ENCODE measurements at regions not wholly inside any gene's neighbourhood (a gene's known extent, or its start where the extent isn't known, plus 50 kb on each side); places are given as distances from the start of the nearest gene placed in this dataset.

DNA sequence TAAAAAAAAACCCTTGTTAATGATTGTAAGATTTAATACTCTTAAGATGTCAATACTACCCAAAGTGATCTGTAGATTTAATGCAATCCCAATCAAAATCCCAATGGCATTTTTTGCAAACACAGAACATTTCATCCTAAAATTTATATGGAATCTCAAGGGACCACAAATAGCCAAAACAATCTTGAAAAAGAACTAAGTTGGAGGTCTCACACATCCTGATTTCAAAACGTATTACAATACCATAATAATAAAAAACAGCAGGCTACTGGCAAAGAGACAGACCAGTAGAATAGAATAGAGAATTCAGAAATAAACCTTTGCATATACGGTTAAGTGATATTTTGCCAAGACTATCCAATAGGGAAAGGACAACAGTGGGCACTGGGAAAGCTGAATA is 331.9 kb upstream of the JARID2 start:
- H3K4me1 Mint-ChIP-seq, result peaks cover 29% of the 10 kb centered on the region
- H3K27ac Mint-ChIP-seq (ENCODE audit: unreplicated experiment), result no peak overlapping the region
- TF ChIP-seq, protein P1, sequence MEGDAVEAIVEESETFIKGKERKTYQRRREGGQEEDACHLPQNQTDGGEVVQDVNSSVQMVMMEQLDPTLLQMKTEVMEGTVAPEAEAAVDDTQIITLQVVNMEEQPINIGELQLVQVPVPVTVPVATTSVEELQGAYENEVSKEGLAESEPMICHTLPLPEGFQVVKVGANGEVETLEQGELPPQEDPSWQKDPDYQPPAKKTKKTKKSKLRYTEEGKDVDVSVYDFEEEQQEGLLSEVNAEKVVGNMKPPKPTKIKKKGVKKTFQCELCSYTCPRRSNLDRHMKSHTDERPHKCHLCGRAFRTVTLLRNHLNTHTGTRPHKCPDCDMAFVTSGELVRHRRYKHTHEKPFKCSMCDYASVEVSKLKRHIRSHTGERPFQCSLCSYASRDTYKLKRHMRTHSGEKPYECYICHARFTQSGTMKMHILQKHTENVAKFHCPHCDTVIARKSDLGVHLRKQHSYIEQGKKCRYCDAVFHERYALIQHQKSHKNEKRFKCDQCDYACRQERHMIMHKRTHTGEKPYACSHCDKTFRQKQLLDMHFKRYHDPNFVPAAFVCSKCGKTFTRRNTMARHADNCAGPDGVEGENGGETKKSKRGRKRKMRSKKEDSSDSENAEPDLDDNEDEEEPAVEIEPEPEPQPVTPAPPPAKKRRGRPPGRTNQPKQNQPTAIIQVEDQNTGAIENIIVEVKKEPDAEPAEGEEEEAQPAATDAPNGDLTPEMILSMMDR (conservative IDR thresholded peaks at IDR 0.05), result no peak
- no peak overlapping the region for H3K4me3 Mint-ChIP-seq
- no peaks in the 10 kb centered on the region for H3K27me3 Mint-ChIP-seq (ENCODE audit: low read depth)
- H3K9me3 Mint-ChIP-seq, result no peaks in the 10 kb centered on the region
- no peak for DNase-seq (ENCODE audit: low read depth, low spot score)
- H3K36me3 Mint-ChIP-seq (ENCODE audit: low read depth), result no peaks in the 10 kb centered on the region

DNA sequence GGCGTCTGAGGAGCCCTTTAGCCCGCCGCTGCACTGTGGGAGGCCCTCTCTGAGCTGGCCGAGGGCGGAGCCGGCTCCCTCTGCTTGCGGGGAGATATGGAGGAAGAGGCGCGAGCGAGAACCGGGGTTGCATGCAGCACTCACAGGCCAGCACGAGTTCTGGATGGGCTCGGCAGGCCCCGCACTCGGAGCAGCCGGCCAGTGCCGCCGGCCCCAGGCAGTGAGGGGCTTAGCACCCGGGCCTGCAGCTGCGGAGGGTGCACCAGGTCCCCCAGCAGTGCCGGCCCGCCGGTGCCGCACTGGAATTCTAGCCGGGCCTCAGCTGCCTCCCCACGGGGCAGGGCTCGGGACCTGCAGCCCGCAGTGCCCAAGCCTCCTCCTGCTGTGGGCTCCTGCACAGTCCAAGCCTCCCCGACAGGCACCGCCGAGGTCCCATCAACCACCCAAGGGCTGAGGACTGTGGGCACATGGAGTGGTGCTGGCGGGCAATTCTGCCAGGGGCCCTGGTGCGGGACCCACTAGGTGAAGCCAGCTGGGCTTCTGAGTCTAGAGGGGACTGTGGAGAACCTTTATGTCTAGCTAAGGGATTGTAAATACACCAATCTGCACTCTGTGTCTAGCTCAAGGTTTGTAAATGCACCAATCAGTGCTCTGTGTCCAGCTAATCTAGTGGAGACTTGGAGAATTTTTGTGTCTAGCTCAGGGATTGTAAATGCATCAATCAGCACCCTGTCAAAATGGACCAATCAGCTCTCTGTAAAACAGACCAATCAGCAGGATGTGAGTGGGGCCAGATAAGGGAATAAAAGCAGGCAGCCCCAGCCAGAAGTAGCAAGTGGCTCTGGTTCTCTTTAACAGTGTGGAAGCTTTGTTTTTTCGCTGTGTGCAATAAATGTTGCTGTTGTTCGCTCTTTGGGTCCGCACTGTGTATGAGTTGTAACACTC is 329.7 kb upstream of the JARID2 start:
- H3K9me3 Mint-ChIP-seq, result no peaks in the 10 kb centered on the region
- H3K27ac Mint-ChIP-seq (ENCODE audit: unreplicated experiment), result no peak overlapping the region

DNA sequence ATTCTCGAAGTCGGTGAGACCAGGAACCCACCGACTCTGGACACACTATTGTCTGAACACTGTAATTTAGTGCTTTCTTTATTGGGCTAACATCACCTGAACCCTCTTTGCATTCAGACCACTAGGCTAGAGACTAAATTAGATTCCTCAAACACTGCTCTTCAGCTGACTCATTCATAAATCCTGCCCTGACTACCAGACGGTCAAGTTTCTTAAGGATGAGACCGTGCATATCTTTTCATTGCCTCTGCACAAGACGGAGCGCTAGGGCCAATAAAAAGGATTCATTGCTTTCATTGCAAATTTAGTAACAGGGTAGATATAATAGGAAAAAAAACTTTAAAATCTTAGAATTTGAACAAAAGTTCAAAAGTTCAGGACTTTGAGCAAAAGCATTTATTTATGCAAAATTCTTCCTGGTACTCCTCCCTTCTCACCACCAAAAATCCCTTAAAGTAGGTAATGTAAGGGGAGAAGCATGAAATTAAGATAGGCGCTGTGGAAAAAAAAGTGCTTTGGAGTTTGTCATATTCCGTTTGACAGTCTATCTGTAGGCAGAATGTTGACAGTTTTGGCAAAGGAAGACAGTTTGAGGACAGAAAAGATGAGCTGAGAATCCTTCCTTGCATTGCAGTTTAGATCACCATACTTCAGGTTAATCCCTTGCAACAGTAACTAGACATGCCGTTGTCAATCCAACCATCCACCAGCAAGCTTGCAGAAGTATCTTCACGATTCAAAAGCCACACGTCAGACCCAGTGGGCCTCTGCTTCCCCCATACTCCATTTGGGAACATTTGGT is 328.6 kb upstream of the JARID2 start:
- H3K4me3 Mint-ChIP-seq, result no peak overlapping the region
- H3K36me3 Mint-ChIP-seq (ENCODE audit: low read depth), result no peaks in the 10 kb centered on the region
- H3K4me1 Mint-ChIP-seq, result peaks cover 46% of the 10 kb centered on the region
- no peaks in the 10 kb centered on the region for H3K9me3 Mint-ChIP-seq
- no peak for DNase-seq (ENCODE audit: low read depth, low spot score)
- TF ChIP-seq, protein P1 (conservative IDR thresholded peaks at IDR 0.05), result no peak
- H3K27ac Mint-ChIP-seq (ENCODE audit: unreplicated experiment), result no peak overlapping the region
- no peaks in the 10 kb centered on the region for H3K27me3 Mint-ChIP-seq (ENCODE audit: low read depth)

More for the DNA sequence above, 329.7 kb upstream of the JARID2 start:
- DNase-seq (ENCODE audit: low read depth, low spot score), result no peak
- Mint-ChIP-seq H3K4me3 (no peak overlapping the region), H3K36me3 (ENCODE audit: low read depth) (no peaks in the 10 kb centered on the region), H3K27me3 (ENCODE audit: low read depth) (no peaks in the 10 kb centered on the region), H3K4me1 (peaks cover 41% of the 10 kb centered on the region)
- TF ChIP-seq, protein P1 (conservative IDR thresholded peaks at IDR 0.05), result no peak

DNA sequence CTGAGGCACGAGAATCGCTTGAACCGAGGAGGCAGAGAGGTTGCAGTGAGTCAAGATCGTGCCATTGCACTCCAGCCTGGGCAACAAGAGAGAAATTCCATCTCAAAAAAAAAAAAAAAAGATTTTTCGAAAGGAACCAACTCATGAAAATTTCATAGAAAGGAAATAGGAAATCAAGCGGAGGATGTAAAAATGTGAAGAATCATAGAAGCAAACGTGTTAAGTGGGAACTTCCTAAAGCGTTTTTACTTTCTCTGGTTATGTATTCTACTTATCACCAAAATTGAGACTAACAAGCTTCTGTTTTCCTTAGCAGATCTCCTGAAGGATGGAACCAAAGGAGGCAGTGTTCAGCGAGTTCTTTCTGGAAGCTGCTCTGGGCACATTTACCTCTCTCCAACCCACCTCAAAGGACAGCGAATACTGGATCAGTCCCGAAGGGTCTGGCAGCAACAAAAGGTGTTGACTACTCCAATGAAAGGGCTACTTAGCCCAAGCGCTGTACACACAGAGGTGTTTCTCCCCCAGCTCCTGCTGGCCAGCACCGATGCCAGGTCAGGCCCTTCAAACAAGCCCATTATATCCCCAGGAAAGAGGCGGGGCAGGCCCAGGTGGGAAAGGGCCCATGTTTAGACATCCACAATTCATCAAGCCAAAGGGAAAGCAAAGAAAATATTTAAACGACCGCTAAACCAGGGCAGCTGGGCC is 327.5 kb upstream of the JARID2 start:
- no peaks in the 10 kb centered on the region for H3K27me3 Mint-ChIP-seq (ENCODE audit: low read depth)
- no peak overlapping the region for H3K27ac Mint-ChIP-seq (ENCODE audit: unreplicated experiment)
- no peaks in the 10 kb centered on the region for H3K36me3 Mint-ChIP-seq (ENCODE audit: low read depth)
- no peak for DNase-seq (ENCODE audit: low read depth, low spot score)
- TF ChIP-seq, protein P1 (conservative IDR thresholded peaks at IDR 0.05), result no peak
- no peaks in the 10 kb centered on the region for H3K9me3 Mint-ChIP-seq
- peaks cover 57% of the 10 kb centered on the region for H3K4me1 Mint-ChIP-seq
- no peak overlapping the region for H3K4me3 Mint-ChIP-seq

DNA sequence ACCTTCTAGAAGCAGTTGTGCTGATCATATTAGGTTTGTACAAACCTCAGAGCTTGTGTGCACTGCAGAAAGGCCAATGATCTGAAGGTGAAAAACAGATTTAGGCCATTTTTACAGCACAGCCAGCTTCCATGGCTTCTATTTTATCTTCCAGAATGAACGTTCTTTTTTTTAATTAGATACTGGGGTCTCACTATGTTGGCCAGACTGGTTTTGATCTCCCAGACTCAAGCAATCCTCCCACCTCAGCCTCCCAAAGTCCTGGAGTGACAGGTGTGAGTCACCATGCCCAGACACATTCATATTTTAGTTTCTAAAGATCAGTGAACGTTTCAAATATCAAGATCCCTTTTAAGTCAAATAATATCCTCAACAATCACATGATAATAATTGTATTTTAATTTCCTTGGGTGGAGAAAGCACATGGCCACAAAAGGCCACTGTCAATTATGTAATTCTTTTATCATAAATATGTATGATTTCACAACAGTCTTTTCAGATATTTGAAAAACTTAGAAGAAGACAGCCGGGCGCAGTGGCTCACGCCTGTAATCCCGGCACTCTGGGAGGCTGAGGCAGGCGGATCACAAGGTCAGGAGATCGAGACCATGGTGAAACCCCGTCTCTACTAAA is 326.7 kb upstream of the JARID2 start:
- no peak overlapping the region for H3K4me3 Mint-ChIP-seq
- no peaks in the 10 kb centered on the region for H3K9me3 Mint-ChIP-seq
- no peaks in the 10 kb centered on the region for H3K27me3 Mint-ChIP-seq (ENCODE audit: low read depth)
- TF ChIP-seq, protein P1 (conservative IDR thresholded peaks at IDR 0.05), result no peak
- no peak overlapping the region for H3K27ac Mint-ChIP-seq (ENCODE audit: unreplicated experiment)
- H3K4me1 Mint-ChIP-seq, result peaks cover 61% of the 10 kb centered on the region
- no peak for DNase-seq (ENCODE audit: low read depth, low spot score)
- no peaks in the 10 kb centered on the region for H3K36me3 Mint-ChIP-seq (ENCODE audit: low read depth)
